ENCODE measurements at regions not wholly inside any gene's neighbourhood (a gene's known extent, or its start where the extent isn't known, plus 50 kb on each side); places are given as distances from the start of the nearest gene placed in this dataset.

DNA sequence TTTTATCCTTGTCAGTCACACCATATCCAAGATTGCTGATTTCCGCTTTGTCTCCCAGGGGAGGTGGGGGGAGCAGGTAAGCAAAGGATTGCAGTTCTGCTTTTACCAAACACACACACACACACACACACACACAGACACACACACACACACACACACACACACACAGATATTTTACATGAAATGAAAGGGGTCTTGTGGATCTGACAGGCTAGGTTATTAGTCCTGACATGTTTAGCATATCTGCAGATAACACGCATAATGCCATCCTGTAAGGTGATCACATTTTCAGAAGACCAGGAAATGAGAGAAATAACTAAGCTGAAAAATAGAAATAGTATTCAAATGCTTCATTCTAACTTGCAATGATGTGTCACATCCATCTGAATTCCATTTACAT lies 1113.3 kb downstream of the CDH8 start:
- H3K4me1 ChIP-seq (replicated peaks; ENCODE audit: insufficient read depth) = no peaks in the 10 kb centered on the region
- intact Hi-C loops (cut with micrococcal nuclease; ENCODE audit: unreplicated experiment) = no loop called here
- no peak overlapping the region for H3K27ac ChIP-seq
- POLR2A ChIA-PET (ENCODE audit: unreplicated experiment) = no interaction called here
- no peaks in the 10 kb centered on the region for H3K27me3 ChIP-seq (ENCODE audit: insufficient read depth, low read depth)
- no TSS peak for BruUV-seq (replicated peaks)
- no peaks in the 10 kb centered on the region for H4K20me1 ChIP-seq (ENCODE audit: insufficient read depth)
- H3F3A ChIP-seq (ENCODE audit: insufficient read depth, low read depth) = no peaks in the 10 kb centered on the region
- no peak for TF ChIP-seq EZH2 (IDR thresholded peaks at IDR 0.05; ENCODE audit: low read depth)
- TF ChIP-seq, protein P1, sequence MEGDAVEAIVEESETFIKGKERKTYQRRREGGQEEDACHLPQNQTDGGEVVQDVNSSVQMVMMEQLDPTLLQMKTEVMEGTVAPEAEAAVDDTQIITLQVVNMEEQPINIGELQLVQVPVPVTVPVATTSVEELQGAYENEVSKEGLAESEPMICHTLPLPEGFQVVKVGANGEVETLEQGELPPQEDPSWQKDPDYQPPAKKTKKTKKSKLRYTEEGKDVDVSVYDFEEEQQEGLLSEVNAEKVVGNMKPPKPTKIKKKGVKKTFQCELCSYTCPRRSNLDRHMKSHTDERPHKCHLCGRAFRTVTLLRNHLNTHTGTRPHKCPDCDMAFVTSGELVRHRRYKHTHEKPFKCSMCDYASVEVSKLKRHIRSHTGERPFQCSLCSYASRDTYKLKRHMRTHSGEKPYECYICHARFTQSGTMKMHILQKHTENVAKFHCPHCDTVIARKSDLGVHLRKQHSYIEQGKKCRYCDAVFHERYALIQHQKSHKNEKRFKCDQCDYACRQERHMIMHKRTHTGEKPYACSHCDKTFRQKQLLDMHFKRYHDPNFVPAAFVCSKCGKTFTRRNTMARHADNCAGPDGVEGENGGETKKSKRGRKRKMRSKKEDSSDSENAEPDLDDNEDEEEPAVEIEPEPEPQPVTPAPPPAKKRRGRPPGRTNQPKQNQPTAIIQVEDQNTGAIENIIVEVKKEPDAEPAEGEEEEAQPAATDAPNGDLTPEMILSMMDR (conservative IDR thresholded peaks at IDR 0.05) = no peak
- H2AFZ ChIP-seq = no peak overlapping the region
- CTCF ChIA-PET = no interaction called here
- no peaks in the 10 kb centered on the region for H3K36me3 ChIP-seq (ENCODE audit: low read depth)
- H3K9me3 ChIP-seq (ENCODE audit: insufficient read depth, low read depth) = no peaks in the 10 kb centered on the region; the same call in 1 of the 2 replicates
- H3K4me3 ChIP-seq = no peak overlapping the region
- H3K79me2 ChIP-seq (ENCODE audit: low read depth) = no peaks in the 10 kb centered on the region
- H3K9me2 ChIP-seq (ENCODE audit: insufficient read depth) = no peaks in the 10 kb centered on the region
- no peak overlapping the region for H3K4me2 ChIP-seq
- no peak for DNase-seq

DNA sequence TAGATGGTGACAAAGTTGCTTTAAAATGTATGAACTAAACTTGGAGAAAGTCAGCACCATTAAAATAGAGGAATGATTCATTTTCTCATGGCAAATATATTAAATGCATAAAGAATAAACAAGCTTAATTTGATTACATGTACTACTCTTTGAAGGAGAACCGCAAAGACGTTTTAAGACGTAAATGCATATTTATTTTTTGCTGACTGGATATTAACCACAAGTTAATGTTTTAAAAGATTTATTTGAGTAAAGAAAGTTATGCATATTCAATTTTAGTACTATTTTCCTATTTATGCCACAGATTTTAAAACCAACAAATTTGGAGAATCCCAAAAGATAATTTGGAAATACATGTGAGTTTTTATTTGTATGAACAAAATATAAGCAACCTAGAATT lies 1121.9 kb downstream of the CDH8 start:
- Histone ChIP-seq H3K27me3 (ENCODE audit: insufficient read depth, low read depth) (no peaks in the 10 kb centered on the region), H4K20me1 (ENCODE audit: insufficient read depth) (no peaks in the 10 kb centered on the region), H3K36me3 (ENCODE audit: low read depth) (no peaks in the 10 kb centered on the region), H3F3A (ENCODE audit: insufficient read depth, low read depth) (no peaks in the 10 kb centered on the region), H3K9me3 (ENCODE audit: insufficient read depth, low read depth) (no peaks in the 10 kb centered on the region; the same call in 1 of the 2 replicates), H3K4me2 (no peak overlapping the region), H3K9me2 (ENCODE audit: insufficient read depth) (no peaks in the 10 kb centered on the region), H3K4me3 (no peak overlapping the region), H3K27ac (no peak overlapping the region), H2AFZ (no peak overlapping the region), H3K79me2 (ENCODE audit: low read depth) (no peaks in the 10 kb centered on the region), H3K4me1 (replicated peaks; ENCODE audit: insufficient read depth) (no peaks in the 10 kb centered on the region)
- POLR2A ChIA-PET (ENCODE audit: unreplicated experiment) = no interaction called here
- intact Hi-C loops (cut with micrococcal nuclease; ENCODE audit: unreplicated experiment) = no loop called here
- DNase-seq = no peak
- CTCF ChIA-PET = no interaction called here
- no TSS peak for BruUV-seq (replicated peaks)
- TF ChIP-seq, protein P1 (conservative IDR thresholded peaks at IDR 0.05) = no peak
- TF ChIP-seq EZH2 (IDR thresholded peaks at IDR 0.05; ENCODE audit: low read depth) = no peak

DNA sequence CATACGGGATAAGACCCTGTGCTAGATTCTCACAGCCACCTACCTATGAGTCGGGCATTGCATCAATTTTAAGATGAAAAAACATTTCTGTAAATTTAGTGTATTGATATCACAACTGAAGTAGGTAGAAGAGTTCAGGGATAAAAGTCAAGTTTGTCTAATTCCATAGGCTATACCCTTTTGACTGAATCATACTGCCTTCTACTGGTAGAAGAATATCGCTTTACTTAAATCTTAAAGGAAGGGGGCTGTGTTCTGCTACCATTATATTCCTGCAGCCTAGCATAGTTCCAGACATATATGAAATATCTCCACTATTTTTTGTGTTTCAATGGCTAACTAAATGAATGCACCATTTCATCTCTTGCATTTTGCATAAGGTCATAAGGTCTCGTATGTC lies 1128.6 kb downstream of the CDH8 start:
- intact Hi-C loops (cut with micrococcal nuclease; ENCODE audit: unreplicated experiment) = no loop called here
- CTCF ChIA-PET = no interaction called here
- Histone ChIP-seq H2AFZ (no peak overlapping the region), H3F3A (ENCODE audit: insufficient read depth, low read depth) (no peaks in the 10 kb centered on the region), H3K4me1 (replicated peaks; ENCODE audit: insufficient read depth) (no peaks in the 10 kb centered on the region), H3K9me3 (ENCODE audit: insufficient read depth, low read depth) (no peaks in the 10 kb centered on the region; the same call in 1 of the 2 replicates), H3K36me3 (ENCODE audit: low read depth) (no peaks in the 10 kb centered on the region), H3K9me2 (ENCODE audit: insufficient read depth) (no peaks in the 10 kb centered on the region), H3K27ac (no peak overlapping the region), H3K79me2 (ENCODE audit: low read depth) (no peaks in the 10 kb centered on the region), H4K20me1 (ENCODE audit: insufficient read depth) (no peaks in the 10 kb centered on the region), H3K27me3 (ENCODE audit: insufficient read depth, low read depth) (no peaks in the 10 kb centered on the region), H3K4me3 (no peak overlapping the region), H3K4me2 (no peak overlapping the region)
- POLR2A ChIA-PET (ENCODE audit: unreplicated experiment) = no interaction called here
- BruUV-seq (replicated peaks) = no TSS peak
- TF ChIP-seq EZH2 (IDR thresholded peaks at IDR 0.05; ENCODE audit: low read depth) = no peak
- TF ChIP-seq, protein P1 (conservative IDR thresholded peaks at IDR 0.05) = no peak
- no peak for DNase-seq

Measured in PC-9 (cell line).